ENCODE measurements at regions not wholly inside any gene's neighbourhood (a gene's known extent, or its start where the extent isn't known, plus 50 kb on each side); places are given as distances from the start of the nearest gene placed in this dataset.

- DNase-seq (ENCODE audit: low read depth in 2 of 2), result peak; percentile 7 to 8
Observed at GRCh38 chr18:54717673-54718407, 110.4 kb upstream of the RAB27B start.

GRCh38 chr18:54718408-54718773 lies 109.9 kb upstream of the RAB27B start:
- DNase-seq (ENCODE audit: low read depth in 2 of 2), result no peak

GRCh38 chr18:54720620-54721019 lies 107.7 kb upstream of the RAB27B start:
- no peak for DNase-seq (ENCODE audit: low read depth in 2 of 2)

- no peak for DNase-seq (ENCODE audit: low read depth in 2 of 2)
Observed at GRCh38 chr18:54726143-54726542, 102.1 kb upstream of the RAB27B start.

GRCh38 chr18:54734059-54734458 lies 94.2 kb upstream of the RAB27B start:
- DNase-seq (ENCODE audit: low read depth in 2 of 2), result no peak

GRCh38 chr18:54736981-54737380 lies 91.3 kb upstream of the RAB27B start:
- no peak for DNase-seq (ENCODE audit: low read depth in 2 of 2)

GRCh38 chr18:54737986-54738385 lies 90.3 kb upstream of the RAB27B start:
- no peak for DNase-seq (ENCODE audit: low read depth in 2 of 2)

- DNase-seq (ENCODE audit: low read depth in 2 of 2), result no peak
Observed at GRCh38 chr18:54739476-54739875, 88.8 kb upstream of the RAB27B start.

- DNase-seq (ENCODE audit: low read depth in 2 of 2), result no peak
Observed at GRCh38 chr18:54740136-54740846, 88.0 kb upstream of the RAB27B start.

GRCh38 chr18:54742120-54742519 lies 86.2 kb upstream of the RAB27B start:
- no peak for DNase-seq (ENCODE audit: low read depth in 2 of 2)

- DNase-seq (ENCODE audit: low read depth in 2 of 2), result no peak
Observed at GRCh38 chr18:54742659-54743604, 85.3 kb upstream of the RAB27B start.

GRCh38 chr18:54743605-54743995 lies 84.7 kb upstream of the RAB27B start:
- no peak for DNase-seq (ENCODE audit: low read depth in 2 of 2)

- no peak for DNase-seq (ENCODE audit: low read depth in 2 of 2)
Observed at GRCh38 chr18:54749291-54749690, 79.0 kb upstream of the RAB27B start.

GRCh38 chr18:54750350-54750749 lies 77.9 kb upstream of the RAB27B start:
- DNase-seq (ENCODE audit: low read depth in 2 of 2), result no peak

GRCh38 chr18:54752185-54752584 lies 76.1 kb upstream of the RAB27B start:
- DNase-seq (ENCODE audit: low read depth in 2 of 2), result no peak

- DNase-seq (ENCODE audit: low read depth in 2 of 2), result no peak
Observed at GRCh38 chr18:54755456-54755855, 72.8 kb upstream of the RAB27B start.

- DNase-seq (ENCODE audit: low read depth in 2 of 2), result no peak
Observed at GRCh38 chr18:54762386-54762785, 65.9 kb upstream of the RAB27B start.

- DNase-seq (ENCODE audit: low read depth in 2 of 2), result no peak
Observed at GRCh38 chr18:54764786-54765185, 63.5 kb upstream of the RAB27B start.

GRCh38 chr18:54765636-54766375 lies 62.5 kb upstream of the RAB27B start:
- no peak for DNase-seq (ENCODE audit: low read depth in 2 of 2)

GRCh38 chr18:54766634-54767033 lies 61.6 kb upstream of the RAB27B start:
- no peak for DNase-seq (ENCODE audit: low read depth in 2 of 2)

- DNase-seq (ENCODE audit: low read depth in 2 of 2), result no peak
Observed at GRCh38 chr18:54767098-54767497, 61.2 kb upstream of the RAB27B start.
